DMS53 treated with DMSO at 0.1 percent for 48 hours (cell line): ENCODE measurements at regions not wholly inside any gene's neighbourhood (a gene's known extent, or its start where the extent isn't known, plus 50 kb on each side); places are given as distances from the start of the nearest gene placed in this dataset.

Experiments
- DNase-seq: peaks from one replicate; lab custom pipeline; 2025; ENCODE audit not compliant: unreplicated experiment; lab: John Stamatoyannopoulos, UW

GRCh38 chr11:64456509-64457320 is 97.8 kb downstream of the RPS6KA4 start:
- DNase-seq = no peak

- no peak for DNase-seq
These were observed 98.2 kb upstream of the SLC22A11 start for GRCh38 chr11:64457416-64458010.

GRCh38 chr11:64458997-64459396 is 96.7 kb upstream of the SLC22A11 start:
- DNase-seq = no peak

- DNase-seq = no peak
These were observed 96.1 kb upstream of the SLC22A11 start for GRCh38 chr11:64459609-64460008.

GRCh38 chr11:64461081-64461480 is 94.7 kb upstream of the SLC22A11 start:
- no peak for DNase-seq

GRCh38 chr11:64466115-64466718 is 89.5 kb upstream of the SLC22A11 start:
- DNase-seq = no peak

- no peak for DNase-seq
These were observed 86.5 kb upstream of the SLC22A11 start for GRCh38 chr11:64469288-64469687.

- no peak for DNase-seq
These were observed 82.9 kb upstream of the SLC22A11 start for GRCh38 chr11:64472593-64473455.

- DNase-seq = no peak
These were observed 81.1 kb upstream of the SLC22A11 start for GRCh38 chr11:64474680-64475079.

GRCh38 chr11:64475145-64475544 is 80.6 kb upstream of the SLC22A11 start:
- no peak for DNase-seq

- DNase-seq = no peak
These were observed 78.9 kb upstream of the SLC22A11 start for GRCh38 chr11:64476881-64477280.

GRCh38 chr11:64477675-64478074 is 78.1 kb upstream of the SLC22A11 start:
- DNase-seq = no peak

GRCh38 chr11:64482588-64482987 is 73.2 kb upstream of the SLC22A11 start:
- DNase-seq = no peak

- no peak for DNase-seq
These were observed 71.3 kb upstream of the SLC22A11 start for GRCh38 chr11:64484191-64485022.

- DNase-seq = no peak
These were observed 70.7 kb upstream of the SLC22A11 start for GRCh38 chr11:64485074-64485473.

- no peak for DNase-seq
These were observed 65.8 kb upstream of the SLC22A11 start for GRCh38 chr11:64489831-64490441.

GRCh38 chr11:64490562-64491216 is 65.1 kb upstream of the SLC22A11 start:
- no peak for DNase-seq

- no peak for DNase-seq
These were observed 63.2 kb upstream of the SLC22A11 start for GRCh38 chr11:64492561-64492960.

GRCh38 chr11:64498136-64498535 is 57.6 kb upstream of the SLC22A11 start:
- DNase-seq = no peak
